ENCODE measurements at regions not wholly inside any gene's neighbourhood (a gene's known extent, or its start where the extent isn't known, plus 50 kb on each side); places are given as distances from the start of the nearest gene placed in this dataset.

DNA sequence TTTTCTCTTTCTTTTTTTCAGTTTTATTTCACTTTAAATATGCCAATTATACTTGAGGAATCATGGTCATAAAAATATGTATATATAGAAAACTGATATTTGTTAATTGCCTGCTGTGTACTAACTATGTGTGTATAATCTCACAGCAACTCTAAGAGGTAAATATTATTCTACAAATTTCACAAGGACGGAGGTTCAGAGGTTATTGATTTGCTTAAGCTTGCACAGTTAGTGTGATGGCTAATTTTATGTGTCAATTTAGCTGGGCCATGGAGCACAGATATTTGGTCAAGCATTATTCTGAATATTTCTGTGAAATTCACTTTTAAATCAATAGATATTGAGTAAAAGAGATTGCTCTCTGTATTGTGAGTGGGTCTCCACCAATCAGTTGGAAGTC is 75.7 kb upstream of the CENPW start:
- DNase-seq, result no peak

GRCh38 chr6:126266664-126267063 is 73.3 kb upstream of the CENPW start:
- no peak for DNase-seq

More for the DNA sequence above, 75.7 kb upstream of the CENPW start:
- intact Hi-C loops (cut with DNase I), result no loop called here

DNA sequence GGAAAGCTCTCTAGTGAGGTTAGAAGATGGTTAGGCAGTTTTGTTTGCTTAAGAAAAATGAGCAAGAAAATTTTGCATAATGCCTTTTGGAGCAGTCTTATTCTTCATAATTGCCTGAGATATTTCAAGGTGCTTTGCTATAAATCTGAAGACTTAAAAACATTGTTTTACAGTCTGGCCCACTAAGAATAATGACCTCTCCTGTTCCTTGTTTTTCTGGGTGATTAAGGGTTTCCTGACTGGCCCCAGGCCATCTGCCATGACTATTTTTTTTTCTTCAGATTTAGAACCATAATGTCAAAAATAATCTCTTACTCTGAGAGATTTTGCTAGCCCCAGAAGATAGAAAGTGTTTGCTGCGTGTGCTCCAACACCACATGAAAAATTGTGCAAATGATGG is 72.3 kb upstream of the CENPW start:
- DNase-seq, result no peak
- intact Hi-C loops (cut with DNase I), result no loop called here

More at GRCh38 chr6:126266664-126267063, 73.3 kb upstream of the CENPW start:
- intact Hi-C loops (cut with DNase I), result no loop called here

DNA sequence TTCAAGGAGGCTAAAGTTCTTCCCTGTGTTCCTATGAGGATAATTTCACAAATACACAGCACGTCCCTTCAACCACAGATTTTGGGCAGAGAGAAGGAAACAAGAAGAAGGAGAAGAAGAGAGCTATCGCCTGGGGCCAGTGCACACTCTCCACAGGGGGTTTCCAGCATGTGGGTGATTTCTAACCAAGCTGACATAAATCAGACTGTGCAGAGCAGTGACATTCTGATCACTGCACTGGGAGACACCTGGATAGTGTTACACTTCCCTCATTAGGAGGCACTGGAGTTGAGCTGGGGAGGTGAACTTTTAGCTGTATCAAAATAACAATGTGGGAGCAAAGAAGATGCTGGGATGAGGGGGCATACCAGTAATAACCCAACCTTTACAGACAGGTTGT is 71.8 kb upstream of the CENPW start:
- DNase-seq, result no peak
- intact Hi-C loops (cut with DNase I), result no loop called here

DNA sequence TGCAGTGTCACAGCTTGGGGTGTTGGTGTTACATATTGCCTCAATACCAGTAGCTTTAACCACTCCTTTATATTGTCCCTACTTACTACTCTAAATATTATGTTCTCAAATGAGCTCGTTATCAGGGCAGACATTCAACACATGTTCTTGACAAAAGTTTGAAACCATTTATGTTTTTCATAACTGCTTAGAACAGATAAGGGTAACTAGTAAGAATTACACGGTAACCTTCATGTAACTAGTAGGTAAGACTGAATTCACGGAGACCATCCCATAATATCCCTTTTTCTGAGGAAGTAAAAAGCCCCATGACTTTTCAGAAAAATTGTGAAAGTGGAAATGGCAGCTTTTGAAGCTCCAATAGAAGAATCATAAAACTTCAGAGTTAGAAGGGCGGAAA is 59.6 kb upstream of the CENPW start:
- no peak for DNase-seq
- intact Hi-C loops (cut with DNase I), result no loop called here

- no peak for DNase-seq
- intact Hi-C loops (cut with DNase I), result no loop called here
Observed at GRCh38 chr6:126285871-126286365, 54.0 kb upstream of the CENPW start.
